KG1 (cell line): ENCODE measurements at regions not wholly inside any gene's neighbourhood (a gene's known extent, or its start where the extent isn't known, plus 50 kb on each side); places are given as distances from the start of the nearest gene placed in this dataset.
"Not testable (repeated sequence)": the region's sequence is repeated elsewhere in the genome, so short reads cannot be mapped to it uniquely, and the experiment has no call there.

Experiments
- DNase-seq: peaks from one replicate; lab custom pipeline; 2025; lab: John Stamatoyannopoulos, UW

DNA sequence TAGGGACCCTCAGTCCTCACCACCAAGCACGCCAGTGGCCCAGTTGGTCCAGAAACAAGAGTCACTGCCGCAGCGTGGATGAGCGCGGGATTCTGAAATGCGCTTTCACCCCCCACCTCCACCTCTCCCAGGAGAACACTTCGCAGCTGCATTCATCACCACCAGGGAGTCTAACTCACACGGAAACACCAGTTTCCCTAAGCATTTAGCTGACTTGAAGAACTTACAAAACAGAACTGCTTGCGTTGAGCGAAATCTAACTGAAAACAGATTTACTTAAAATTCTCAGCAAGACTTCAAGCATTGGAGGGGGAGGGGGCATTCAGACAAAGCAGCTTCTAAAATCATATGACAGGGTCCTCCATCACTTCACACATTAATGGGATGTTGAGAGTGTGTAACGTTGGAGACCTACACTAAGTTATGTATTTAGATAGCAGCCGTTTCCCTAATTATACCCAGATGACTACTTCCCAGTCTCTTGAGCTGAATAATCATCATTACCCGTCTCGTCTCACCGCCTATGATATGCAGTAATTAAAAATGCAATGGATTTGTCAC is 258.2 kb upstream of the IRS2 start:
- DNase-seq, result no peak

DNA sequence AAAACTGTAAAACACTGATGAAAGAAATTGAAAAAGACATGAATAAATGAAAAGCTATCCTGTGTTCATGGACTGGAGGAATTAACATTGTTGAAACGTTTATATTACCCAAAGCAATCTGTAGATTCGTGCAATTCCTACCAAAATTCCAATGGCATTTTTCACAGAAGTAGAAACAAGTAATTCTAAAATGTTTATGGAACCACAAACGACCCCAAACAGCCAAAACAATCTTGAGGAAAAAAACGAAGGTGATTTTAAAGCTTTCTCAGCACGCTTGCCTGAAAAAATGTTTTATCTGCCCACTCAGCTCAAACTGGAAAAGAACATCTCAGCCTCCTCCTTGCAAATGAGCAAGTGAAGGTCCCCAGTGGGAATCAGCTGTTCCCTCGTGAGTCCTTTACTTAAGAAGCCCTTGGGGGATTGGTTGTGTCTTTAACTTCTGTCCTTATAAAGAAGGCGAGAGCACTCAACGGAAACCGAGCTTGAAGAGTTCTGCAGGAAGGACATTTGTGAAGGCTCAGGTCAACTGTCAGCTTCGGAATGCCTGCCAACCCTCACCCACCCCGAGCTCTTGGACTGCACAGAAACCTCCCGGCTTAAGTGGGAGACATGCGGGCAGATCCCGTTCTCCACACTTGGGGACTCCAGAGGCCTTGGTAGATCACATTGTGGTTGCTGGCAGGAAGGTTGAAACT is 256.0 kb upstream of the IRS2 start:
- DNase-seq, result no peak

DNA sequence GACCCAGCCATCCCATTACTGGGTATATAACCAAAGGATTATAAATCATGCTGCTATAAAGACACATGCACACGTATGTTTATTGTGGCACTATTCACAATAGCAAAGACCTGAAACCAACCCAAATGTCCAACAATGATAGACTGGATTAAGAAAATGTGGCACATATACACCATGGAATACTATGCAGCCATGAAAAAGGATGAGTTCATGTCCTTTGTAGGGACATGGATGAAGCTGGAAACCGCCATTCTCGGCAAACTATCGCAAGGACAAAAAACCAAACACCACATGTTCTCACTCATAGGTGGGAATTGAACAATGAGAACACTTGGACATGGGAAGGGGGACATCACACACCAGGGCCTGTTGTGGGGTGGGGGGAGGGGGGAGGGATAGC is 255.3 kb upstream of the IRS2 start:
- not testable (repeated sequence) for DNase-seq

DNA sequence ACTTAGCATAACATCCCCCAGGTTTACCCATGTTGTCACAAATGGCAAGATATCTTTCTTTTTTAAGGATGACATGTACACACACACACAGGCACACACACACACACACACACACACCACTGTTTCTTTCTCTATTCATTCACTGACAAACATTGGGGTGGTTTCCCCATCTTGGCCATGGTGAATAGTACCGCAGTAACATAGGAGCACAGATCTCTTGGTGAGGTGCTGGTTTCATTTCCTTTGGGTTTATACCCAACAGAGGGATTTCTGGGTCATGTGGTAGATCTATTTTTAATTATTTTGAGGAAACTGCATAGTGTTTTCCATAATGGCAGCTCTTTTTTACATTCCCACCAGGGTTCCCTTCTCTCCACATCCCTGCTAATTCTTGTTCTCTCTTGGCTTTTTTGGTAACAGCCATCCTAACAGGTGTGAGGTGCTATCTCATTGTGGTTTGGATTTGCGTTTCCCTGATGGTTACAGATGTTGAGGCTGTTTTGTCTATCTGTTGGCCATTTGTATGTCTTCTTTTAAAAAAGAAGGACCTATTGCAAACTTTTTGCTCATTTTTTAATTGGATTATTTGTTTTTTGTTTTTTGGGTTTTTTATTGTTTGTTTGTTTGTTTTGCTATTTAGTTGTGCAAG is 251.7 kb upstream of the IRS2 start:
- no peak for DNase-seq

DNA sequence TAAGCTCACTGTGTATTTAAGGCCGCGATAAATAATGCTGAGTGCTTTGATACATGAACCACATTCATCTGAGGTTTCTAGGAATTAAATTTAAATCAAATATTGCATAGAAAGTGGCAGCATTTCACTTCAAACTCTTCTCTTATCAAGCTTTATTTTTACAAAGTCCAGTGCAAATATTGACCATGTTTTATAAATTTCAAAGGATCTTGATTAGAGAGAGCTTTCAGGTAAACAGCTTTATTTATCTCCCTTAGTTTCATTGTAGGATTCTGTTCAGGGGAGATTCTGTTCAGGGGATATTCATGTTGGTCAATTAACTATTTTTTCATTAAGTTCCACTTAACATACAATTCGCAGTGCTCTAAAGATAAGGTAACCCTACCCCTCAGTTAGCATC is 249.7 kb upstream of the IRS2 start:
- DNase-seq, result no peak

DNA sequence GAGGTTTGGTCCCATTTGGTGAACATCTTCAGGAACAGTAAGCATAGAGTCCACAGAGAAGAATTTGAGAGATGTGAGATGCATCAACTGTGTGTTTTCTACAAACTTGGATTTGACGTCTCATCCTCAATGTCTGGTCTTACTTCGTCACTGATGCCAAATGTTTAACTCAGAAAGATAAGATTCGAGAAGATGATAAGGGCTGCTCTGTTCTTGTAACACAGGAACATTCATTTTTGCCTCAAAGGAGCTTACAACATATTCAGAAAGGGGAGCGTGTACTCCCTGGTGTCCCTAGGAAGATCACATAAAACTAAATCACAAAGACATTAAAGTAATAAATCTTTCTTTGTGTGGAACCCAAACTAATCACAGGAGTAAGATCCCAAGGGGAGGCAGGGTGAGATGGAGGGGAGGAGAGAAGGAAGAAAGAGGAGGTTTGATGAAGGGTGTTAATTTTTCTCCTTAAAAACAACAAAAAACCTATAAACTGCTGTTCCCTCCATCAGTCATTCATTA is 247.7 kb upstream of the IRS2 start:
- DNase-seq, result no peak

DNA sequence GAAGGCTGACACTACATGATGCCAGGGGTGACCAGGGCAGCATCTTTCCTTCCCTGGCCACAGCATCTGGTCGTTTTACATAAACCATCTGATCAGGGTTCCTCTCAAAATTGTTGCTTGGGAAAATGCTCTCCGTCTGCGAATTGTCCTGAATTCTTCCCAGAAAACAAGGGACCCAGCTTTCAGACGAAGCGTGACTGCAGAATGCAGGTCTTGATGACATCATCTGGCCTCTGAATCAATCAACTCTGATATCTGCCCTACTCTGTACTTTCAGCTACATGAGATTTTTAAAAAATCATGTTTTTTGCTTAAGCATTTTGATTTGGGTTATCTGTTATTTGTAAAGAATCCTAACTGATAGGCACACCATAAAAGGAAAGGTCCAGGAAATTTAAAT is 246.6 kb upstream of the IRS2 start:
- no peak for DNase-seq

DNA sequence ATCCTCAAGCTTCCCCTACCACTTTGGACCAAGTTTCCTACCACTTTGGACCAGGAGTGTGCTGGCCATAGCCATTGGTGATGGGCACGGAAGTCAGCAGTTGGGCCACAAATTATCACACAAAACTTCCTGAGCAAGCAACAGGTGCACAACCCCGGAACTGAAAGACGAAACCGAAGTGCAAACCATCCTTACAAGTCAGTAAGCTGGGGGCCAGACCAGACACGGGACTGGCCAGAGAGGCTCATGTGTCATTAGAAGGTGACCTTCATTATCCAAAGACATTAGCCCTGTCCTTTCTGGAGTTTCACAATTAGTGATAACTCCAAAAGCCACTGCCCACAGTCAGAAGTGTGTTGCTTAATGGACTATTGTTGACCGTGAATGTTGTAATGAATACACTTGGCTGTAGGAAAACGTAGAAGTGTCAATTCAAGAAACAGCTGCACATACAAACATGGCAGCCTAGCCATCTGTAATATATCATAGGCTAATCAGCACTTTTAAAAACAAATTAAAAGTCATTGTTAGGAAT is 244.1 kb upstream of the IRS2 start:
- DNase-seq, result no peak

DNA sequence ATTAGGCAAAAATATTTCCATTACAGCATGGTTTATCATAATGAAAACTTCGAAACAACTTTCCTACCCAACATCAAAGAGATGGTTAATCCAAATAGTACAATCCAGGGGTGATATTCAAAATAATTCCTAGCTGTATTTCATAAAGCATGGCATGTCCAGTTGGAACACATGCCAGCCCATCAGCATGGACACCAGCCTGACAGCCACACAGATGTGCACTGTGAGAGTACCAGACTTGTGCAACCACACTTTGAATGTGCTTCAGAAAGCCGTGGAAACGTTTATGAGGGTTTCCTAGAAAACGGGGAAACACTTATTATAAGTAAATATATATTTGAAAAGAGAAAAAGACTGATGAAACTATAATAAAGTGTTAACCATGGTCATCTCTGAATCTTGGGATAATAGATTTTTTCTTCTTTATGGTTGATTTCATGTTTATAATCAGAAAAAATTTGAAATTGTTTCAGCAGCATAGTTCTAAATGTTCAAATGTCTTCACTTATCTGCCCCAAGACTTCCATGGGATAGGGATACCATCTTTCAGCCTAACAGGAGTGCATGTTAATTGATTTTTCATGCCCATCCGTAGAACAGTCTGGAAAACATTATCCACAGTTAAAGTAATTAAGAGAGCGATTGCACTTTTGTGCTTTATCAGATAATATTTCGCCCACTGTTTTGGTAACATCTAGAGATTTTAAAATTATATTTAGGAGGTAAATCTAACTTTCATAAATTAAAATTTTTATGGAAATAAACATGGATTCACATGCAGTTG is 242.6 kb upstream of the IRS2 start:
- DNase-seq, result no peak

DNA sequence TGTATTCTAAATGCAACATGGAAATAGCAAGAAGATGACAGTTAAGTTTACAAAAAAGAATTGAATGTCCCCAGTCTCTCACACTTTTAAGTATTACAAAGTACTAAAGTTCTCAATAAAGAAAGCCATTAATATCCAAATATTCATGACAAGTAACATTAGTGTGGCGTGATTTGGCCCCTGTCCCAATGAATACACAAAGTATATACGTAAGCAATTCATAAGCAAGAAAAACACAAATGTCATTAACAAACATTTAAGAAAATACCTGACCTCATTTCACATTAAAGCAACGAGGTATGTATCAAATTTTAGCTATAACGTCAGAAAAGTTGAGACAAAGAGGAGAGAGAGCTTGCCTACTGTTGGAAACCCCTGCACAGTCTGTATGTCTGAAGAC is 241.9 kb upstream of the IRS2 start:
- no peak for DNase-seq

DNA sequence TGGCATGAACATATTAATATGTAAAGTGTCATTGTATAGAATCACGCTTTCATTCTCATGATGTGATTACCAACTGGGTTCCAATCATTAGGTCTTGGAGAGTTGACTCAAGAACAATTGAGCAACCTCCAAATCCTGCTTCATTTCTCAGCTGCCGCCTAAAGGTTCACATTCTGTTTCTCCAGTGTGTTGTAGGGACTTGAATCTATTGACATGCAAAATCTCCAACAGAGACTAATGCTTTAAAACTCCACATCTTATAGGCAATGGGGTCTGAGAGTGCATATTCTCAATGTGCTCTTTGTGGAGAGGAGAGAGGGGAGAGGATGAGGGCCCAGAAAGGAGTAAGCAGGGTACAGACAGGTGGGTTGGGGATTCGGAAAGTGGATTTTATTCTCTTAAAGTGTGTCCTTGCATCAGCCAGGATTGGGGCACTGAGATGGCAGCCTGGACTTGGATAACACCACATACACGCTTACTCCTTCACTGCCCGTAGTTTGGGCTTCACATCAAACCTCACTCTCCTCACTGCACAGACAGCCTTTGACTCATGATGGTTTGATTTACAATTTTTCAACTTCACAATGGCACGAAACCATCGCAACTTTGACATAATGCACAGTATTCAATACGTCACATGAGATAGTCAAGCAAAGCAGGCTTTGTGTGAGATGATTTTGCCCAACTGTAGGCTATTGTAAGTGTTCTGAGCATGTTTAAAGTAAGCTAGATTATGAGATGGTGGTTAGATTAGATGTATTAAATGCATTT is 241.3 kb upstream of the IRS2 start:
- DNase-seq, result no peak

DNA sequence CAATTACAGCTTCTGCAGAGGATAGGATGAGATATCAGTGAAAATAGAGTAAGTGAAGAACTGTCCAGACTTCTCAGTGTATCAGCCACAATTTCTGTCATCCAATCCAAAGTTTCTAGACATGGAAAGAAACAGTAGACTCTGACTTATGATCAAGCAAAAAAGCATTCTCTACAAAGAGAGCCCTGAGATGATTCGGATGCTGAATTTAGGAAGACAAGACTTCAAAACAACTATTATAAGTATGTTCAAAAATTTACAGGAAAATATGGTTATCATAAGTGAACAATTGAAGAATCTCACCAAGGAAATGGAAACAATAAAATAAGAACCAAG is 238.2 kb upstream of the IRS2 start:
- DNase-seq, result no peak

DNA sequence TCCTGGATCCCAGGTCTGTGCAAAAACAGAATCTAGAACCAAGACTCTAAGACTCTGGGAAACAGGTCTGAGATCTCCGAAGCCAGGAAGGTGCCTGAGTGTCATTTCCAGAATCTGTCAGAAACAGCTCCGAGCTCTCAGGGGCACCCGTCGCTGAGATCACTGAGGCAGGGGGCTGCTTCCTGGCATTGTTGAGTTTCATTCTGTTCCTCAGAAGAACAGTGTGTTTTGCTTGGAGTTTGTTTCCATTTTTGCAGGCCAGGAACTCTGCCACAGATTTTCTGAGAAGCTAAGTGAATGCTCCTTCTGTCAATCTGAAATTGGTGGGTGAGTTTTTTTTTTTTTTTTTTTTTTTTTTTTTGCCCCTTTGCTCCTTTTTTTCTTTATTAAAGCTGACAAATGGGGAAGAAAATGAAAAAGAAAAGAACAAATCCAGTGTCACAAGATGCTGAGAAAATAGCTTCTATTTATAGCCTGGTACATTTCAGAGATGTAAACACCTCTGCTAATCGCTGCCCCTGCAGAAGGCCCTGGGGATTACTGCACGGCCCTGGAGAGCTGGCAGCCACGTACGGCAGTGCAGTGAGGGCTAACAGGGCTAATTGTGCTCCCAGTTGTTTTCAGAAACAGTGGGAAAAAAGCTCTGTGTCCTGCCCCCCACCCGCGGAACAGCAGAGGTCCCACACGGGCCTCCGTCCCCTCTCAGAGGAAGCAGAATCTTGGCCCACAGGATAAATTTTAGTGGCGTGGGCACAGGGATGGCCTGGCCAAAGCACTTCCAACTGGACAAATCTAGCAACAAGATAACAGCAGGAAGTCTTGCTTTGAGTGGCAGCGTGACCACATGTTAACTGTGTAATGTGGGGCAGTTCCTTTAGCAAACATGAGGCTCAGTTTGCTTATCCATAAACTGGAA is 237.6 kb upstream of the IRS2 start:
- no peak for DNase-seq

DNA sequence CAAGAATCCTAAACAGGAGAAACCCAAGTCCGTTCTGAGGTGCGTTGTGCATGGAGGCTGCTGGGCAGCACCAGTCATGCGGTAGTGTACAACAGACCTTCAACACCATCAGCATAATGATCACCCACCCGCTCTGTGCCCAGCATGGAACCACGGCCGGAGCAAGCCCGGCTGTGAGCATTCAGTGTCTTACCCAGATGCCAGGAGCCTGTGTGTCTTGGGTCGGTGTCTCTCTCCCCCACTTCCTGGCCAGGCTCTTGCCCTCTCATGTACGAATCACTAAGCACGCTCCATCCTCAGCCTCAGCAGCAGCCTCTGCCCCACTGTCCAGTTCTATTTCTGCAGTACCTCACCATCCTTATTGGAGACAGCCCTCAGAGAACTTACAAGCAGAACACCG is 231.6 kb upstream of the IRS2 start:
- DNase-seq, result no peak

DNA sequence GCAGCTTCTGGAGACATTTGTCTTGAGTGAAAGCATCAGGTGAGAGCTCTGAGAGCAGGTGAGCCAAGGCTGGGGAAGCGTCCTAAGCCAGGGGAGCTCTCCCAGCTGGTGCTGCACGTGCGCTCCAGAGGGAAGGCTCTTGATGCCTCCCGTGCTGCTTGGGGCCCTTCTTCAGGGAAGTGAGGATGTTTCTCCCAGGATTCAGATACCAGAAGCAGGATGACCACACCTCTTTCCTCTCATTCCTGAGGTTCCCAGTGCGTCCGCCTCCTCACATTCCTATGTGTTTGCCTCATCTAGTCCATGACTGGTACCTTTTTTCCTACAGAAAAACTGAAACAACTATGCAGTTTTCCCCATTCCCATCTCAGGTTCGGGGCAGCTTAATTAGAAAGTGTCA is 231.0 kb upstream of the IRS2 start:
- DNase-seq, result no peak

DNA sequence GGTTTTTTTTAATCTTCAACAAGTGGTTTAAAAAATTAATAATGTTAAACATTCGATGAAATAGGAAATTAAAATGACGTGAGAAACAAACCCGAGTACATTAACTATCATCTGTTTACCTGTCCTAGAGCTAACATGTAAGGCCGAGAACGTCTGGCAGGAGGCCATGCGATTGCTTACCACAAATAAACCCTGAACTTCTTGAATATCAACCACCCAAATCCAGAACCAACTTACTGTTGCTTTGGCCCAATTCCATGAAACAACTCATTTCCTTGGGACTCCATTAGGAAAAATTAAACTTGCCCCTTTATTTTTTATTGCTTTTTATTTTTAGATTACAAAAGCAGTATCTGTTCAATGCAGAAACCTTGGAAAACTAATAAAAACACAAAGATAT is 228.9 kb upstream of the IRS2 start:
- no peak for DNase-seq

DNA sequence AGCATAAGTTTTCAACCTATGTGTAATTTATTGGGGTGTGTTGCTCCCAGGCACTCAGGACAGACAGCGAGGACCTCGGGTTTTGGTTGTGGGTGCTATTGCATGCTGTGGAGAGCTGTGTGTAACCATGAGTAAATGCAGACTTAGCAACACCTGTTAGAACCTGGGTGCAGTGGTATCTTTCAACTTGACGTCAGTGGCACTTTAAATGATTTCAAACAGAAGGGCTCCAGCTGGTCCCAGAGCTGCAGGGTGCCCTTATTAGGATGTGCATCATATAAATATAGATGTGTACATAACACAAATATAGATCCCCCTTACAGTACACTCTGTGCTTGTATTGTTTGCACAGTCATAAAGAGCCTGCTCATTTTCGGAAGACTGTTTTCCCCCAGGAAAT is 228.3 kb upstream of the IRS2 start:
- DNase-seq, result no peak

DNA sequence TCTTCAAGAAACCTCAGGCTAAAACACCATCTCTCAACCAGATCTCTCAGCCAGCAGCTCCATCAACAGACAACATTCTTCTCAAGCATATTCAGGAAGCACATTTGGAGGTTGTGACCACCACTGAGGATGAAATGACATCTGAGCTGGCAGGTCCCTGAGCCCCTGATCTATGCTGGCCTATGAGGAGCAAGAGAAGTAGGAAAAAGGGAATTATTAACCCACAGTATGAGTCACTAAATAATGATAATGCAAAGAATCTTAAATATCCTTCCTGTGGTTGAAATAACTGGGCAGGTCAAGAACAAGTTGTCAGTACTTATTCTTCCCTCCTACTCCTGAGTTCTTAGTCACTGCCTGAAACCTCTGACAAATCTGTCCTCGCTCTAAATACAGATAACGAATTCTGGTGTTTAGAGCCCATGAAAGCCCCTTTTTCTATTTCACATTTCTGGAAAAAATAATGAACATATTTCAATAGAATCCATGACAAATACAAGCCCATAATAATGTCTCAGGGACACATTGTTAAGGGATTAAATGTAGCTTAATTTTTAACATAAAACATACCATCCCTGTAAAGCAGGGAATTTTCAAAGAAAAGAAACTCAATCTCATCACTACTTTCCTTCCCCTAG is 225.8 kb upstream of the IRS2 start:
- DNase-seq, result no peak

DNA sequence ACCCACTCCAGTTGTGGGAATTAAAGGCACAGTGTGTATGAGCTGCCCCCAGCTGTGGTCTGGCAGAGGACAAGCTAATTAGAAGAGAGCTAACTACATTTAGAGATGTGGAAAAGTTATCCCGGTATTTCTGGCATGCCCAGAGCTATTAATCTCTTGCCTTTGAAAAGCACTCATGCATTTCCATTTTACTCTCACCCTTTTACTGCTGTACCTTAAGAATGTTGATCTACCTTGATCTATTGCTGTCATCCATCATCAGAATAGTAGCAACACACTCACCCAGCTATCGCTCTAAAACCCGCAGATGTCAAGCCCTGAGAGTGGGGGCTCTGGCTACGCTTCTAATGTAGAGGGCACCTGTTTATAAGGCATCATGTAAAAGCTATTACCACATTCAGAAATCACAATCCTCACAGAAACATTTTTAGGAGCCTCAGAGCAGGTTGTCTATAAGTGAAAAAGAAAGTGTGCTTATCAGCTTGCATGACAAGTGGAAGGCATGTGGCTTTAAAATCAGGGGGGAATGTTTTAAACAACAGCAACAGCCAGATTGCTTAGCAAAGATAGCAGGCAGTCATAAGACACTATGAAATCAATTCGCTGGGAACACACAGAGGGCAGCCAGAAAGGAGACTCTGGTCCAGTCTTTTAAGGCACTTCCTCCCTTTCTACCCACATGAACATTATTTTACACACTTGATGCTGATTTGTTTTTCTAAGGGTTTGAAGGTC is 224.2 kb upstream of the IRS2 start:
- no peak for DNase-seq

DNA sequence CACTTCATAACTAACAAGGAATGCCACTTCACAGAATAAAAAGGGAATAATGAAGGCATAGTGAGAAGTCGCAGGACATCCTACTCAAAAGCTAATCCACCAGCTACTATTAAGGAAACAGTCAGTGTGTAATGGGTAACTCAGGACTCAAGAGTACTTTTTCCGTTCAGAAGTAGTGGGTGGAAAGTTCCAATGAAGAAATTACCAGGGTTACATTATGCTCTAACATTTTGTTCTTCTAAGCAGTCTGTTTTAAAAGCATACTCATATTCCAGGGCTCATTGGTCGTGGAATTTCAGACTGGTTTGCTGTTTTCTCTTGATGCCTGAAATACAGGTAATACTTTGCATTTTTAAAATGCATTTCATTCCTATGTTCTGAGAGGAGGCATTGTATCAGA is 222.4 kb upstream of the IRS2 start:
- no peak for DNase-seq
